GM23248 (cell line): ENCODE measurements at regions not wholly inside any gene's neighbourhood (a gene's known extent, or its start where the extent isn't known, plus 50 kb on each side); places are given as distances from the start of the nearest gene placed in this dataset.

ENCODE experiments used
- DNase-seq: peaks from one replicate; pipeline ENCODE4 v3.0.0-alpha.2; 2015
- H2AFZ ChIP-seq: fragments of 200-600 bp; sonication (generic); 2 replicates; pipeline ENCODE4 v1.6.1; 2016; ENCODE audit warnings: antibody characterized with exemption
- H3F3A ChIP-seq: fragments of 200-600 bp; sonication (generic); 2 replicates; pipeline ENCODE4 v1.6.1; 2016; ENCODE audit warnings: mild to moderate bottlenecking, antibody characterized with exemption, mixed run types; ENCODE audit not compliant: insufficient read depth
- H3K27ac ChIP-seq: fragments of 200-600 bp; sonication (generic); 2 replicates; pipeline ENCODE4 v1.5.1; 2016; ENCODE audit warnings: mild to moderate bottlenecking
- H3K27me3 ChIP-seq: fragments of 200-600 bp; sonication (generic); replicated peaks from 2 replicates; pipeline ENCODE4 v1.6.1; 2016; ENCODE audit warnings: mild to moderate bottlenecking; ENCODE audit not compliant: insufficient read depth
- H3K36me3 ChIP-seq: fragments of 200-600 bp; sonication (generic); 2 replicates; pipeline ENCODE4 v1.6.1; 2016; ENCODE audit warnings: low read depth, mild to moderate bottlenecking
- H3K4me1 ChIP-seq: fragments of 200-600 bp; sonication (generic); 2 replicates; pipeline ENCODE4 v1.6.1; 2016; ENCODE audit warnings: mild to moderate bottlenecking; ENCODE audit not compliant: insufficient read depth
- H3K4me2 ChIP-seq: fragments of 200-600 bp; sonication (generic); one replicate; pipeline ENCODE4 v1.6.1; 2016; ENCODE audit warnings: mild to moderate bottlenecking; ENCODE audit not compliant: unreplicated experiment
- H3K4me3 ChIP-seq: fragments of 200-600 bp; sonication (generic); 2 replicates; pipeline ENCODE4 v1.5.1; 2016; ENCODE audit warnings: mild to moderate bottlenecking
- H3K79me2 ChIP-seq: fragments of 200-600 bp; sonication (generic); 2 replicates; pipeline ENCODE4 v1.6.1; 2016; ENCODE audit warnings: mild to moderate bottlenecking; ENCODE audit not compliant: insufficient read depth
- H3K9ac ChIP-seq: fragments of 200-600 bp; sonication (generic); 2 replicates; pipeline ENCODE4 v1.6.1; 2016; ENCODE audit warnings: mild to moderate bottlenecking
- H3K9me2 ChIP-seq: fragments of 200-600 bp; sonication (generic); 2 replicates; pipeline ENCODE4 v1.6.1; 2016; ENCODE audit warnings: mixed run types, mild to moderate bottlenecking, moderate library complexity; ENCODE audit not compliant: insufficient read depth
- H3K9me3 ChIP-seq: fragments of 200-600 bp; sonication (generic); one replicate; pipeline ENCODE4 v1.6.1; 2017; ENCODE audit warnings: low read depth
- H4K20me1 ChIP-seq: fragments of 200-600 bp; sonication (generic); 2 replicates; pipeline ENCODE4 v1.6.0; 2016; ENCODE audit not compliant: insufficient read depth
- EZH2 ChIP-seq: fragments of 200-600 bp; sonication (generic); IDR thresholded peaks from 2 replicates; pipeline ENCODE4 v1.6.1; 2018; ENCODE audit warnings: antibody characterized with exemption, mild to moderate bottlenecking; ENCODE audit not compliant: insufficient read depth, poor library complexity, severe bottlenecking
- EZH2phosphoT487 ChIP-seq: fragments of 200-600 bp; sonication (generic); IDR thresholded peaks from 2 replicates; pipeline ENCODE4 v1.6.1; 2018; ENCODE audit warnings: antibody characterized with exemption, moderate library complexity, mild to moderate bottlenecking, low read depth; ENCODE audit not compliant: insufficient read depth
- WGBS, 2 experiments: methylation state at CpG; one replicate each; pipeline ENCODE4 v1.1.6; 2015 to 2017; ENCODE audit warnings: low lambda C conversion rate in 2 of 2, low coverage in 1 of 2; ENCODE audit errors: missing lambda C conversion rate in 2 of 2; 5-methylcytosine and 5-hydroxymethylcytosine counted together
- in situ Hi-C: fragments of 300-500 bp; cut with MboI; formaldehyde crosslinking; loops from 2 replicates; pipeline ENCODE4 v1.15.0; 2020

- Histone ChIP-seq H3F3A (peaks cover 3% of the 10 kb centered on the region; the same call in 1 of the 2 replicates), H3K4me3 (no peak overlapping the region), H3K9me2 (no peaks in the 10 kb centered on the region), H3K79me2 (peaks cover 3% of the 10 kb centered on the region; the same call in 1 of the 2 replicates), H2AFZ (peak overlapping the region; percentile 65), H3K4me2 (peak overlapping the region; percentile 15), H3K36me3 (no peaks in the 10 kb centered on the region), H4K20me1 (no peaks in the 10 kb centered on the region), H3K9ac (no peak overlapping the region), H3K4me1 (peaks cover 16% of the 10 kb centered on the region), H3K9me3 (no peaks in the 10 kb centered on the region), H3K27ac (peak overlapping the region; percentile 57), H3K27me3 (no peaks in the 10 kb centered on the region)
- in situ Hi-C loops = no loop called here
- TF ChIP-seq EZH2 (no peak), EZH2phosphoT487 (no peak)
- DNase-seq = peak; percentile 86
- WGBS, 2 experiments = 53% methylated on average over 10 of the region's 10 CpGs
These were observed 49.7 kb upstream of the CD28 start for GRCh38 chr2:203656522-203657287.
